Thyroid gland (tissue), 4 donors: ENCODE measurements at regions not wholly inside any gene's neighbourhood (a gene's known extent, or its start where the extent isn't known, plus 50 kb on each side); places are given as distances from the start of the nearest gene placed in this dataset.
"Not testable (repeated sequence)": the region's sequence is repeated elsewhere in the genome, so short reads cannot be mapped to it uniquely, and the experiment has no call there.

Experiments used
- DNase-seq, 2 donors: peaks; one replicate each; pipeline ENCODE4 v3.0.0-alpha.2; 2019
- H3K27ac ChIP-seq, 3 donors: fragments of 200-600 bp; sonication (generic); 1 replicate in 2 of 3; 2 replicates in 1 of 3; pipeline ENCODE4 v1.5.1; 2016 to 2019; ENCODE audit warnings: mild to moderate bottlenecking in 1 of 3, moderate library complexity in 1 of 3
- H3K27me3 ChIP-seq: fragments of 200-600 bp; sonication (generic); one replicate; pipeline ENCODE4 v1.5.1; 2019
- H3K36me3 ChIP-seq, 2 donors: fragments of 200-600 bp; sonication (generic); one replicate each; pipeline ENCODE4 v1.5.1; 2016 to 2019
- H3K4me1 ChIP-seq, 2 donors: fragments of 200-600 bp; sonication (generic); one replicate each; pipeline ENCODE4 v1.5.1; 2017 to 2019
- H3K4me3 ChIP-seq, 3 donors: fragments of 200-600 bp; sonication (generic); replicated peaks in 1 of 3; 1 replicate in 2 of 3; 2 replicates in 1 of 3; pipeline ENCODE4 v1.5.1; 2016; ENCODE audit warnings: mild to moderate bottlenecking in 1 of 3
- H3K9me3 ChIP-seq: fragments of 200-600 bp; sonication (generic); one replicate; pipeline ENCODE4 v1.5.1; 2017
- POLR2A ChIP-seq, 2 donors: fragments of 450-650 bp; IDR thresholded peaks; one replicate each; pipeline ENCODE4 v1.6.1; 2017; ENCODE audit warnings: antibody characterized with exemption in 2 of 2, mild to moderate bottlenecking in 2 of 2, moderate library complexity in 1 of 2
- WGBS, 2 donors: methylation state at CpG; one replicate each; pipeline ENCODE4 v1.1.5; 2017; 5-methylcytosine and 5-hydroxymethylcytosine counted together
- intact Hi-C: fragments of 100-400 bp; cut with DNase I; formaldehyde crosslinking; loops from one replicate; pipeline ENCODE4 v1.15.1; 2023
- TF ChIP-seq, protein P1 (sequence below), 6 experiments: fragments of 200-600 bp in 3 of 6; fragments of 450-650 bp in 3 of 6; sonication (generic) in 3 of 6; IDR thresholded peaks; one replicate each; pipeline ENCODE4 v1.5.1; 2016 to 2019; ENCODE audit warnings: antibody characterized with exemption in 6 of 6, mild to moderate bottlenecking in 2 of 6, inconsistent platforms in 1 of 6, moderate library complexity in 1 of 6

DNA sequence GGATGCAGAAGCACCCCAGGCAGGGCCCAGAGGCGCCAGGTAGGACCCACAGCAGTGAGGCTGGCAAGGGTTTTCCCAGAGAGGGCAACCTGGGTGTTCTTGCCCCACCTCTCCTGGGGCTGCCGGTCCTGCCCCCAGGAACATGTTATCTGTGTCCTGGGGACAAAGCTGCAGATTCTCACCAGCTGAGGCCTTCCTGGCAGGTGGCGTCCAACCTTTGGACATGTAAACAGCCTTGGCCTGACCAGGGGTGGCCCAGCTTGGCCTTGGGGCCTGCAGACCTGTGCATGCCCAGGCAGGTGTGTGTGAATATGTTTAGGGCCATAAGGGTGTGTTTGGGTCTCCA is 101.8 kb upstream of the LARP1 start:
- Histone ChIP-seq H3K4me1 (peaks cover 0 to 7% of the 10 kb centered on the region in 2 donors), H3K36me3 (no peaks in the 10 kb centered on the region), H3K9me3 (no peaks in the 10 kb centered on the region), H3K4me3 (no peak overlapping the region), H3K27ac (no peak overlapping the region), H3K27me3 (no peaks in the 10 kb centered on the region)
- WGBS, 2 donors: 90 to 100% methylated on average over 2 of the region's 3 CpGs
- intact Hi-C loops: no loop called here
- TF ChIP-seq POLR2A (IDR thresholded peaks at IDR 0.05): no peak
- TF ChIP-seq, protein P1, sequence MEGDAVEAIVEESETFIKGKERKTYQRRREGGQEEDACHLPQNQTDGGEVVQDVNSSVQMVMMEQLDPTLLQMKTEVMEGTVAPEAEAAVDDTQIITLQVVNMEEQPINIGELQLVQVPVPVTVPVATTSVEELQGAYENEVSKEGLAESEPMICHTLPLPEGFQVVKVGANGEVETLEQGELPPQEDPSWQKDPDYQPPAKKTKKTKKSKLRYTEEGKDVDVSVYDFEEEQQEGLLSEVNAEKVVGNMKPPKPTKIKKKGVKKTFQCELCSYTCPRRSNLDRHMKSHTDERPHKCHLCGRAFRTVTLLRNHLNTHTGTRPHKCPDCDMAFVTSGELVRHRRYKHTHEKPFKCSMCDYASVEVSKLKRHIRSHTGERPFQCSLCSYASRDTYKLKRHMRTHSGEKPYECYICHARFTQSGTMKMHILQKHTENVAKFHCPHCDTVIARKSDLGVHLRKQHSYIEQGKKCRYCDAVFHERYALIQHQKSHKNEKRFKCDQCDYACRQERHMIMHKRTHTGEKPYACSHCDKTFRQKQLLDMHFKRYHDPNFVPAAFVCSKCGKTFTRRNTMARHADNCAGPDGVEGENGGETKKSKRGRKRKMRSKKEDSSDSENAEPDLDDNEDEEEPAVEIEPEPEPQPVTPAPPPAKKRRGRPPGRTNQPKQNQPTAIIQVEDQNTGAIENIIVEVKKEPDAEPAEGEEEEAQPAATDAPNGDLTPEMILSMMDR (IDR thresholded peaks at IDR 0.05): no peak
- DNase-seq: no peak

DNA sequence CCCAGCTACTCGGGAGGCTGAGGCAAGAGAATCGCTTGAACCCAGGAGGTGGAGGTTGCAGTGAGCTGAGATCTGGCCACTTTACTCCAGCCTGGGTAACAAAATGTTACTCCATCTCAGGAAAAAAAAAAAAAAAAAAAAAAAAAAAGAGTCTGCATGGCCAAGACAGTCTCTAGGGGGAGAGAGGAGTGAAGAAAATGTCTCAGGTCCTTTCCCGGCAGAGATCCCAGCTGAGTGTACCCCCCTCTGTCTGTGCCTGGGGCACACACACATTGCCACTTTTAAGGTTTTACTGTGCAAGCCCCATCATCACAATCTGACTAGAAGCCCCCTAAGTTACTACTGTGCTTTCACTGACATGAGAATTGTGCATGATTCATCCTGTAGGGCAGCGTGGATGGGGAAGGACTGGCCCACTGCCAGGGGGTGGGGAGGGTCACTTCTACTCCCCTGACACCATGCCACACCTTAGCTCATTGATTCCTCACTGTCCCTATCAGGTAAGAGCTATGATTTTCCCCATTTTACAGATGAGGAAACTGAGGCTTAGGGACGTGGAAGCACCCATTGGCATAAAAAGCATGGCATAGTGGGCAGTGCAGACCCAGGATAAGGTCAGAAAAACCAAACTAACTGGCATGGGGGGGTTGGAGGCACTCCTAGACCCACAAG is 102.3 kb upstream of the LARP1 start:
- DNase-seq: no peak
- 72 to 78% methylated on average over 5 of the region's 5 CpGs for WGBS, 2 donors
- H3K9me3 ChIP-seq: no peaks in the 10 kb centered on the region
- H3K4me1 ChIP-seq: peaks cover under 1 to 8% of the 10 kb centered on the region in 2 donors
- intact Hi-C loops: no loop called here
- no peak overlapping the region for H3K27ac ChIP-seq
- no peaks in the 10 kb centered on the region for H3K36me3 ChIP-seq
- H3K27me3 ChIP-seq: no peaks in the 10 kb centered on the region
- no peak for TF ChIP-seq POLR2A (IDR thresholded peaks at IDR 0.05)
- TF ChIP-seq, protein P1 (IDR thresholded peaks at IDR 0.05): no peak
- no peak overlapping the region for H3K4me3 ChIP-seq

DNA sequence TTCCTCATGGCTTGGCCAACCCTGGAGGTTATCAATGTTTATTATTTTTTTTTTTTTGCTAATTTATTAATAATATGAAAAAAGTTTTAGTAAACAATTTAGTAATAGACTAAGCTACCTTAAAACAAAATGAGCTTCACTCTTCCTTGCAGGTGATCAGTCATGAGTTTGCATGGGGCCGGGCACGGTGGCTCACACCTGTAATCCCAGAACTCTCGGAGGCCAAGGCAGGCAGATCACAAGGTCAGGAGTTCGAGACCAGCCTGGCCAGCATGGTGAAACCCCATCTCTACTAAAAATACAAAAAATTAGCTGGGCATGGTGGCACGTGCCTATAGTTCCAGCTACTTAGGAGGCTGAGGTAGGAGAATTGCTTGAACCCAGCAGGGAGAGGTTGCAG is 103.4 kb upstream of the LARP1 start:
- H3K36me3 ChIP-seq, H3K9me3 ChIP-seq, H3K27me3 ChIP-seq, intact Hi-C loops, DNase-seq, H3K27ac ChIP-seq, H3K4me3 ChIP-seq: not testable (repeated sequence)
- peaks cover 11 to 15% of the 10 kb centered on the region in 2 donors for H3K4me1 ChIP-seq
- WGBS, 2 donors: 87 to 98% methylated on average over 5 of the region's 5 CpGs

DNA sequence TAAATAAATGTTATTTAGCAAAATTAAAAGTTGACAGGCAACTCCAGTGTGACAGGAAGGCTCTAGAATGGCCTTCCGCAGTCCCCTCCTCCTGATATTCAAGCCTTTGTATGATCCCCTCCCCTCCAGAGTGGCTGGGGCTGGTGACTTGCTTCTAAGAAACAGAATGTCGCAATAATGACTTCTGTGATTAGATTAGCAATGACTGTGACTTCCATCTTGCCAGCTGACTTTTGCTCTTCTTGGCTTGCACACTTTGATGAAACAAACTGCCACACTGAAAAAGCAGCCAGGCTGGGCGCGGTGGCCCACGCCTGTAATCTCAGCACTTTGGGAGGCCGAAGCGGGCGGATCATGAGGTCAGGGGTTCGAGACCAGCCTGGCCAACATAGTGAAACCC is 106.5 kb upstream of the LARP1 start:
- TF ChIP-seq, protein P1 (IDR thresholded peaks at IDR 0.05): no peak
- TF ChIP-seq POLR2A (IDR thresholded peaks at IDR 0.05): no peak
- Histone ChIP-seq H3K9me3 (no peaks in the 10 kb centered on the region), H3K4me1 (peaks cover 10 to 12% of the 10 kb centered on the region in 2 donors), H3K27ac (no peak overlapping the region), H3K27me3 (no peaks in the 10 kb centered on the region), H3K4me3 (no peak overlapping the region), H3K36me3 (no peaks in the 10 kb centered on the region)
- WGBS, 2 donors: 89 to 96% methylated on average over 9 of the region's 9 CpGs
- DNase-seq: no peak
- intact Hi-C loops: loop anchor here (5.0 kb wide), 1 partner anchor 164 kb away; no protein-coding TSS in a partner anchor

DNA sequence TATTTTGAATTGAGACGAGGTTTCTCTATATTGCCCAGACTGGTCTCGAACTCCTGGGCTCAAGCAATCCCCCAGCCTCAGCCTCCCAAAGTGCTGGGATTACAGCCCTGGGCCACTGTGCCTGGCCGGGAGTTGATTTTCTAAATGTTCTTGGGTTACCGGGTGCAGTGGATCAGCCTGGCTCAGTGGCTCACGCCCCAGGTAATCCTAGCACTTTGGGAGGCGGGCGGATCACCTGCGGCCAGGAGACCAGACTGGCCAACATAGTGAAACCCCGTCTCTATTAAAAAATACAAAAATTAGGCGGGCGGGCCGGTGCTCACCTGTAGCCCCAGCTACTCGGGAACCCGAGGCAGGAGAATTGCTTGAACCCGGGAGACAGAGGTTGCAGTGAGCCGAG is 106.9 kb upstream of the LARP1 start:
- no peaks in the 10 kb centered on the region for H3K9me3 ChIP-seq

More for the DNA sequence above, 106.9 kb upstream of the LARP1 start:
- no peaks in the 10 kb centered on the region for H3K27me3 ChIP-seq
- intact Hi-C loops: loop anchor here (5.0 kb wide), 1 partner anchor 164 kb away; no protein-coding TSS in a partner anchor
- DNase-seq: no peak
- no peak for TF ChIP-seq POLR2A (IDR thresholded peaks at IDR 0.05)
- TF ChIP-seq, protein P1 (IDR thresholded peaks at IDR 0.05): no peak
- no peak overlapping the region for H3K27ac ChIP-seq
- WGBS, 2 donors: 95 to 96% methylated on average over 16 of the region's 16 CpGs
- no peak overlapping the region for H3K4me3 ChIP-seq
- H3K4me1 ChIP-seq: peaks cover 10 to 12% of the 10 kb centered on the region in 2 donors
- no peaks in the 10 kb centered on the region for H3K36me3 ChIP-seq
